ENCODE measurements at regions not wholly inside any gene's neighbourhood (a gene's known extent, or its start where the extent isn't known, plus 50 kb on each side); places are given as distances from the start of the nearest gene placed in this dataset.

DNA sequence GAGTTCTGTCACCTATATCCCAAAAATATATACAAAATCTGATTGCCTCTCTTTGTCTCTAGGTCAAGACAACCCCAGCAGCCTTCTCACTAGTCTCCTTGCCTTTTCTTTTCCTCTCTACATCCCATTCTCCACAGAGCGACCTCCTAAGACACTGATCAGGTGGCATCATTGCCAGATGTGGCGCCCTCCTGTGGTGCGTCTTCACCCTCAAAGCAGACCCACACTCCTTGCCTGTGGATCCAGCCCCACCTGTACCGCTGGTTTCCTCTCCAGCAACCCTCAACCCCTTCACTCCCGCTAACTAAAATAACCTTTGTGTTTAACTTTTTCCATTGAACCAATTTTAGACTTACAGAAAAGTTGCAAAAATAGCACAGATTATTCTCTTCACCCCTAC lies 273.3 kb downstream of the GLI2 start:
- peak; percentile 37 for TF ChIP-seq CTCF (IDR thresholded peaks at IDR 0.05; ENCODE audit: low read depth, low read length)
- no peak for TF ChIP-seq POLR2A (IDR thresholded peaks at IDR 0.05; ENCODE audit: extremely low read depth, insufficient read length)
- TF ChIP-seq MYC (IDR thresholded peaks at IDR 0.05; ENCODE audit: low read depth, low read length) = no peak
- TF ChIP-seq MAX (IDR thresholded peaks at IDR 0.05; ENCODE audit: low read depth, low read length) = no peak

All from NB4 (cell line).